NCI-H1436 treated with DMSO at 0.1 percent for 48 hours (cell line): ENCODE measurements at regions not wholly inside any gene's neighbourhood (a gene's known extent, or its start where the extent isn't known, plus 50 kb on each side); places are given as distances from the start of the nearest gene placed in this dataset.

Source experiments
- DNase-seq: peaks from one replicate; lab custom pipeline; 2025; lab: John Stamatoyannopoulos, UW

GRCh38 chr2:128380061-128380889, 61.6 kb upstream of the HS6ST1 start:
- DNase-seq: no peak

DNA sequence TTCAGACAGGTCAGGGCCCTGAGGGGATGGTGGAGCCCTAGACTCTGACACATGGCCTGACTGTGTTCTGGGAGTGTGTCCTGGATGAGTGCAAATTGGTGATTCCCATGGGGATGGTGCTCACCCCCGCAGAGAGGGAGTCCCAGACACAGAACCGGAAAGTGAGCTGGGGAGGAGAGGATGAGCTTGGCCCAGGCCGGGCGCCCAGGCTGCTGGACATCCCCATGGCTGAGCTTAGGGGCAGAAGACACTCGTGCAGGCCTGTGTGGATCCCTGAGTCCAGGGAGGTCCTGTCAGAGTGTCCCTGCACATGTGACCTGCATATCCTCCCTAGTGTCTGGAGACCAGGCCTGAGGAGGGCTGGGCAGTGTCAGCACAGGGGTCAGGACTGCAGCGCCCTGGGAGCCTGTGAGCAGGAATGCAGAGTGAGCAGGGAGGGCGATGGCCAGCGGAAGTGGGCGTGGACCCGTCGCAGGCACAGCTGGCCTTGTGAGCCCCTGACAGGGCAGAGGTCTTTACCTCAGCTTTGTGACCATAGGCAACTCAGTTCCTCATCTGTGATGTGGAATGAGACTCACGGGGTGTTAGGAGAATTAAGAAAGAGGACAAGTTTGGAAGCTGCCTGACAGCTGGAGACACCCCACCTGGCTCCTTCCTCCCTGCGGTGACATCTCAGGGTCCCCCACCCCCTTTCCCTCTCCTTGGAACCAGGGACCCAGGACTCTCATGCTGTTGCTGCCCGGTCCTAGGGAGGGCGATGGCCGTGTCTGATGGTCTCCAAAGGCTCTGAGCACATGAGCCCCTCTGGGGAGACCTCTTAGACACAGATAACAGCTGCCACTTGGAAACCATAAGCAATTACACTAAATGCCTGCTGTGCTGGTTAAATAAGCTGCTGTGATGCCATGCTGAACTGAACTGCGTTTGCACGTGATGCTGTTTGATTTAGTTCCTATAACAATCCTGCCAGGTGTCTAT, 62.6 kb upstream of the HS6ST1 start:
- peak; percentile 2 for DNase-seq

- no peak for DNase-seq
Measured at GRCh38 chr2:128384446-128384845, 65.8 kb upstream of the HS6ST1 start.

GRCh38 chr2:128384956-128385355, 66.3 kb upstream of the HS6ST1 start:
- DNase-seq: no peak

DNA sequence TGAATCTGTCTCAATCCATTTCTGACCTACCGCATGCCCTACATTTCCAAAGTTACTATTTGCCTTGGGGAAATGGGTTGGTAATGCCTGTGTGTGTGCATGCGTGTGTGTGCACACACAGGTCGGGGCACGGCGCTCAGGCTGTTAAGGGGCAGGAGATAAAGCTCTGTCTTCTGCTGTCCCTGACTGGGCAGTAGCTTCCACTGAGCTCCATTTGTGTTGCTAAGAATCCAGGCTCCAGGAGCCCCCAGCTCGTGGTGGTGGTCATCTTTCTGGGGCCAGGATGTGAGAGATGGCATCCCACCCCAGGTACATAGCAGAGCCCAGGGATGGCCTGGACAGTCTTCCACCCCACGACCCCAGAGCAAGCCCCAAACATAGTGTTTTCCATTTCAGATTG, 66.7 kb upstream of the HS6ST1 start:
- DNase-seq: no peak

GRCh38 chr2:128386066-128386465, 67.4 kb upstream of the HS6ST1 start:
- DNase-seq: no peak

DNA sequence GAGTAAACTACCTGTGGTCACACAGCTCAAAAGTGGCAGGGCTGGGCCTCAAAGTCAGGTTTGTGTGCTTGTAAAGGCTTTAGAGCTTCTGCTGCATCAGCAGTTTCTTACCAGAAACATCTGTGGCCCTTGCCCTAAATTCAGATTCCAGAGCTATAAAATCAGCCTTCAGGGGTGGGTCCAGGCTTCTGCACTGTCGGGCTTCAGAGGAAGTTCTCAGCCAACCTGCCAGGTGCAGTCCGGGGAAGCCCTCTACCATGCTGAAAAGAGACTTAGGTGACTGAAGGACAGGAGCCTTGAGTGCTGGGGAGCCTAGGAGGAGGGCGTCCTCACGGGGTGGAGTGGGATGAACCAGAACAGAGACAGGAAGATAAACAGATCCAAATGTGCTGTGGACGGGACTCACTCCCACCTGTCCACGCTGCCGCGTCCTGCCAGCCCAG, 69.9 kb upstream of the HS6ST1 start:
- no peak for DNase-seq

GRCh38 chr2:128389388-128390086, 70.9 kb upstream of the HS6ST1 start:
- no peak for DNase-seq

DNA sequence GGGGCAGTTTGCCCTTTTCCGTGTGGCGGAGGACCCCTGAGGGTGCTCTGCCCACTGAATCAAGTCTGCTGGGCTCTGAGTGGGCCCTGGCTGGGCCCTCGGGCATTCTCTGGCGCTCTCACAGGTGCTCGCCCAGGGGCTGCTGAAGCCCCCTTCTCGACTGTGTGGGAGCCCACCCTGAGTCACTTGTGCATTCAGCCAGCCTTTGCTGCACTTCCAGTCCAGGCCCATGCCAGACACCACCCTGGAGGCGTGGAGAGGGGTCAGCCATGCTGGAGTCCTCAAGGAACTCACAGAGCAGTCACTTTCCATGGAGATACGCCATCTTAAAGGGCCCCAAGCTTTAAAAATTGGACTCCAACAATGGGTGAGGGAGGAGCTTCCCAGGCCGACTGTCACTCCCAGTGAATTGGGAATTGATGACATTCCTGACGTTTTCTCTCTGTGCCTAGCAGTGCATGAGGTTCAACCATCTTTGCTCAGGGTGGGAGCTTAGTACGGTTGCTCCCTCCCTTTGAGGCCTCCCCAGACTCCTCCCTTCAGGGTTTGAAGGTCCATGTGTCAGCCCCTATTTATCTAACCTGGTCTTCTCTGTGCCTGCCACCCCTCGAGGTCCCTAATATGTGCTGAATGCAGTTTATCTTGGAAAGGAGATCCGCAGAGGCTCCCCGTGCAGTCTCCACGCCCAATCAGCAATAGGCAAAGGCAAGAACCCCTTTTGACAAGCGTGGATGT, 71.8 kb upstream of the HS6ST1 start:
- no peak for DNase-seq

- DNase-seq: no peak
Measured at GRCh38 chr2:128390991-128391630, 72.4 kb upstream of the HS6ST1 start.

- no peak for DNase-seq
Measured at GRCh38 chr2:128391679-128392078, 73.0 kb upstream of the HS6ST1 start.

- no peak for DNase-seq
Measured at GRCh38 chr2:128392207-128392606, 73.5 kb upstream of the HS6ST1 start.

GRCh38 chr2:128394007-128394730, 75.5 kb upstream of the HS6ST1 start:
- no peak for DNase-seq

GRCh38 chr2:128395196-128395595, 76.5 kb upstream of the HS6ST1 start:
- DNase-seq: no peak

DNA sequence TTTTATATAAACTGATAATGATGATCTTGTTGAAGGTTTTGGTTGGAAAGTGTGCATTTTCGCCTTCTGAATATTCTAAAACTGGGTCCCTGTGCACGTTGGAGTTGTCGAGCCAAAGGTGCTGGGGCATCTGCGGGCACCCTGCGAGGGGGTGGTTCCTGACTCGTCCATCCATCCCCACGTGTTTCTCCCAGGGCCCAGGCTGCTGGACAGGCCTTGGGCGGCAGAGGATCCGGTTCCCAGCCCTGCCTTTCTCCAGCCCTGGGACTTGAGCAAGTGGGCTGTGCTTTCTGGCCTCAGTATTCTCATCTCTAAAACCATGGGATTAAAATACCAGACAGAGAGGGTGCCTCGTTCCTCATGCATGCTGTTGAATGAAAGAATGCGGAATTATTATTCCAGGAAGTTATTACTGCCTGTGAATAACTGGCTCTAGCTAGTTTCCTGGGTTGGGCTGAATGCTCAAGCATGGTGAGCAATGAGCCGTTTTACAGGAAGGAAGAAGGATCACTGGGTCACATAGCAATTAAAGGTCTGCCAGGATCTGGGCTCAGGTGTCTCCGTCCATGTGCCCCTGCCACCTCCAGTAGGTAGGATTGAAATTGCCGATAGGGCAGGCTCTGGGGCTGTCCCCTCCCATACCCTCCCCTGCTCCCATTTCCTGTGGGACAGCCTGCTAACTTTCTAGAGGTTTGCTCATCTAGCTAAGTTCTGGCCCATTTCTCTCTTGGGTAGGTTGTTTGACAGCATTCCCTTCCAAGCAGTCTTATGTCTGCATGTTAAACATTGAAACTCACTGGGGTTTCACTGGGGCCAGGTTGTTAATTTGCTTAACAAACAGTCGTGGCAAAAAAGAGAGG, 77.2 kb upstream of the HS6ST1 start:
- DNase-seq: no peak

- DNase-seq: no peak
Measured at GRCh38 chr2:128396500-128396891, 77.8 kb upstream of the HS6ST1 start.

DNA sequence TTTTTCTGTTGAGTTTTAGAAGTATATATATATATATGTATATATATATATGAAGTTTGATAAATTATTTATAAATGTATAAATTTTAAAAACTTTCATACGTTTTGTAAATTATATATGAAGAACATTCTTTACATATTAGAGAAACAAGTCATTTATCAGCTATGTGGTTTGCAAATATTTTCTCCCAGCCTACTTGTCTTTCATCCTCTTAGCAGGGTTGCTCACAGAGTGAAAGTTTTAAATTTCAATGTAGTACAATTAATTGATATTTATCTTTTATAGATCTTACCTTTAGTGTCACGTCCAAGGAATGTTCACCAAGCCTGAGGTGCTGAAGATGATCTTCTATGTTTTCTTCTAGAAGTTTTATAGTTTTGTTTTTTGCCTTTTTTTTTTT, 78.3 kb upstream of the HS6ST1 start:
- DNase-seq: no peak

GRCh38 chr2:128399256-128399655, 80.6 kb upstream of the HS6ST1 start:
- no peak for DNase-seq

DNA sequence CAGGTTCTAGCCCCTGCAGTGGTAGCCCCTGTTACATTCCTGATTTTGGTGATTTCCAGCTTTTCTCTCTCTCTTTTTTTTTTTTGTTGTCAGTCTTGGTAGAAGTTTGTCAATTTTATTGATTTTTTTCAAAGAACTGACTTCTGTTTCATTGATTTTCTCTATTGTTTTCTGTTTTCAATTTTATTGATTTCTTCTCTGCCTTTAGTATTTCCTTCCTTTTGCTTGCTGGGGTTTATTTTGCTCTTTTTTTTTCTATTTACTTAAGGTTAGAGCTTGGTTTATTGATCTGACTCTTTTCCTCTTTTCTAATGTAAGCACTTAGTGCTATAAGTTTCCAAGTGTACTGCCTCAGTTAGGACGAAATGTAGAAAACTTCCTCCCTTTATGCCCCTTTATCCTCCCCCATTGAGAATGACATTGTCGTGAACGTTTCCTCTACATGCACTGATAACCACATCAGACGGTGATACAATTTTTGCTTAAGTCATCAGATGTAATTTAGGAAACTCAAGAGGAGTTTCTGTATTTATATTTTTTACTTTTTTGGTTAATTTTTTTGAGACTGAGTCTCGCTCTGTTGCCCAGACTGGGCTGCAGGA, 81.1 kb upstream of the HS6ST1 start:
- no peak for DNase-seq
